ENCODE measurements at regions not wholly inside any gene's neighbourhood (a gene's known extent, or its start where the extent isn't known, plus 50 kb on each side); places are given as distances from the start of the nearest gene placed in this dataset.

- TF ChIP-seq CTCF (IDR thresholded peaks at IDR 0.05): no peak
- no peak for TF ChIP-seq POLR2A (IDR thresholded peaks at IDR 0.05)
Observed at GRCh38 chr11:95531116-95531515, 258.5 kb downstream of the FAM76B start.
